ENCODE measurements at regions not wholly inside any gene's neighbourhood (a gene's known extent, or its start where the extent isn't known, plus 50 kb on each side); places are given as distances from the start of the nearest gene placed in this dataset.

GRCh38 chr9:535356-535755, 306.1 kb upstream of the DMRT1 start:
- WGBS, 2 experiments (ENCODE audit: extremely low coverage in 1 of 2, insufficient coverage in 1 of 2, insufficient read length in 1 of 2, insufficient replicate concordance in 2 of 2, low coverage in 1 of 2, low lambda C conversion rate in 2 of 2, missing lambda C conversion rate in 1 of 2), result 73% methylated on average over 4 of the region's 4 CpGs; no CpG with 5 or more reads in 1 of the 2 experiments
- no peak for DNase-seq (ENCODE audit: low read depth in 1 of 2, low spot score in 2 of 2)

More at GRCh38 chr9:535356-535755, 306.1 kb upstream of the DMRT1 start:
- Histone ChIP-seq H3K14ac (ENCODE audit: insufficient read length) (no peak overlapping the region), H3K36me3 (ENCODE audit: control insufficient read depth in 2 of 4, insufficient read depth in 4 of 4, low read length in 3 of 4) (peaks cover 0 to 3% (median 0%) of the 10 kb centered on the region in 4 experiments; a peak in 1 of 8 replicates), H3K79me1 (ENCODE audit: low read depth, low read length) (peaks cover 2% of the 10 kb centered on the region; the same call in 1 of the 2 replicates), H2AK5ac (ENCODE audit: low read depth, low read length) (no peak overlapping the region; the same call in 1 of the 2 replicates), H3K9me3 (ENCODE audit: insufficient read depth in 2 of 2, low read depth in 1 of 2, low read length in 1 of 2) (no peaks in the 10 kb centered on the region), H3K27me3 (replicated peaks in 1 of 4; ENCODE audit: control insufficient read depth in 3 of 4, extremely low read depth in 1 of 4, insufficient read depth in 3 of 4, low read length in 3 of 4) (no peaks in the 10 kb centered on the region), H4K8ac (ENCODE audit: extremely low read depth, insufficient read depth, low read length) (no peak overlapping the region; the same call in 1 of the 2 replicates), H3K56ac (replicated peaks; ENCODE audit: insufficient read length, low read depth, low read length) (no peak overlapping the region), H4K5ac (ENCODE audit: insufficient read length, low read depth, low read length) (no peak overlapping the region), H3K9ac (replicated peaks in 1 of 4; ENCODE audit: extremely low read depth in 1 of 4, low read depth in 3 of 4, low read length in 3 of 4) (no peak overlapping the region), H3K23ac (ENCODE audit: insufficient read length) (no peak overlapping the region), H2BK5ac (ENCODE audit: low read depth, low read length) (no peak overlapping the region), H3K4me1 (replicated peaks in 1 of 4; ENCODE audit: control insufficient read depth in 3 of 4, insufficient read depth in 4 of 4, low read length in 3 of 4) (peaks cover 0 to 15% (median 5%) of the 10 kb centered on the region in 4 experiments; a peak in 4 of 7 replicates), H2BK120ac (replicated peaks; ENCODE audit: low read depth, low read length) (no peak overlapping the region), H3K4ac (replicated peaks; ENCODE audit: insufficient read length, low read depth, low read length) (no peak overlapping the region), H3K27ac (ENCODE audit: low read depth, low read length) (no peak overlapping the region), H3K79me2 (ENCODE audit: control insufficient read depth in 1 of 2, insufficient read depth in 2 of 2, low read length in 2 of 2) (peaks cover 0 to 66% of the 10 kb centered on the region in 2 experiments; a peak in 3 of 4 replicates), H2AFZ (ENCODE audit: low read length) (no peak overlapping the region), H3K18ac (ENCODE audit: extremely low read depth, low read length) (no peak overlapping the region), H3K4me3 (ENCODE audit: extremely low read depth in 1 of 4, insufficient read depth in 2 of 4, low read depth in 3 of 4, low read length in 4 of 4) (no peak overlapping the region), H2BK12ac (ENCODE audit: low read depth, low read length) (no peak overlapping the region), H4K20me1 (replicated peaks in 1 of 2; ENCODE audit: control insufficient read depth in 1 of 2, insufficient read depth in 2 of 2, low read length in 2 of 2) (peaks cover 4 to 7% of the 10 kb centered on the region in 2 experiments), H3K4me2 (ENCODE audit: insufficient read depth in 1 of 2, low read depth in 2 of 2, low read length in 2 of 2) (peak overlapping the region; percentile 14 to 36; a peak in 1 of 4 replicates), H3K23me2 (ENCODE audit: low read depth, low read length) (no peaks in the 10 kb centered on the region), H2BK15ac (ENCODE audit: low read length) (no peak overlapping the region), H4K91ac (replicated peaks; ENCODE audit: insufficient read length, low read length) (no peak overlapping the region), H2BK20ac (ENCODE audit: low read length) (no peak overlapping the region)
- POLR2A ChIA-PET (ENCODE audit: partially characterized antibody), result no interaction called here
- CTCF ChIA-PET (ENCODE audit: partially characterized antibody), result interaction anchor here (0.8 kb wide), 1 partner anchor 18 kb away, joined by 3 read pairs; no protein-coding TSS in a partner anchor
- no peak for FAIRE-seq
- TF ChIP-seq PHF8 (conservative IDR thresholded peaks at IDR 0.05; ENCODE audit: low read depth, low read length) (no peak), TBP (IDR thresholded peaks at IDR 0.05; ENCODE audit: low read depth, low read length) (no peak), CHD1 (IDR thresholded peaks at IDR 0.05; ENCODE audit: low read depth, low read length) (no peak), RNF2 (IDR thresholded peaks at IDR 0.05; ENCODE audit: borderline replicate concordance, low read depth, low read length, missing control alignments, poor library complexity, severe bottlenecking) (no peak), USF2 (IDR thresholded peaks at IDR 0.05; ENCODE audit: low read length) (no peak), CBX5 (IDR thresholded peaks at IDR 0.05; ENCODE audit: low read depth, low read length) (no peak), POLR2A (IDR thresholded peaks at IDR 0.05; ENCODE audit: control extremely low read depth in 1 of 2, low read depth in 2 of 2, low read length in 2 of 2) (no peak)

Data from H1 (cell line).